Glutamatergic neuron (in vitro differentiated cells): ENCODE measurements at regions not wholly inside any gene's neighbourhood (a gene's known extent, or its start where the extent isn't known, plus 50 kb on each side); places are given as distances from the start of the nearest gene placed in this dataset.
"Not testable (repeated sequence)": the region's sequence is repeated elsewhere in the genome, so short reads cannot be mapped to it uniquely, and the experiment has no call there.

Experiments used
- DNase-seq: peaks from one replicate; pipeline ENCODE4 v3.0.0; 2022
- H3K27ac Mint-ChIP-seq: one replicate; pipeline ENCODE4 v1.8.0; 2020; ENCODE audit warnings: mild to moderate bottlenecking, mixed read lengths, inconsistent platforms; ENCODE audit not compliant: unreplicated experiment
- H3K27me3 Mint-ChIP-seq: one replicate; pipeline ENCODE4 v1.8.0; 2020; ENCODE audit warnings: mild to moderate bottlenecking, moderate library complexity, mixed read lengths, inconsistent platforms; ENCODE audit not compliant: unreplicated experiment
- H3K36me3 Mint-ChIP-seq: one replicate; pipeline ENCODE4 v1.8.0; 2020; ENCODE audit warnings: mild to moderate bottlenecking, mixed read lengths, inconsistent platforms; ENCODE audit not compliant: unreplicated experiment
- H3K4me1 Mint-ChIP-seq: one replicate; pipeline ENCODE4 v1.8.0; 2020; ENCODE audit warnings: mild to moderate bottlenecking, low read depth, mixed read lengths, inconsistent platforms; ENCODE audit not compliant: unreplicated experiment
- H3K4me3 Mint-ChIP-seq: one replicate; pipeline ENCODE4 v1.8.0; 2020; ENCODE audit warnings: mild to moderate bottlenecking, mixed read lengths, inconsistent platforms; ENCODE audit not compliant: unreplicated experiment
- H3K9me3 Mint-ChIP-seq: one replicate; pipeline ENCODE4 v1.8.0; 2020; ENCODE audit warnings: mild to moderate bottlenecking, moderate library complexity, mixed read lengths, inconsistent platforms; ENCODE audit not compliant: unreplicated experiment
- CTCF ChIP-seq: fragments of 200-600 bp; sonication (generic); IDR thresholded peaks from one replicate; pipeline ENCODE4 v1.5.0; 2021; ENCODE audit not compliant: partially characterized antibody, unreplicated experiment

- Mint-ChIP-seq H3K4me1 (no peaks in the 10 kb centered on the region), H3K4me3 (no peak overlapping the region), H3K27me3 (peaks cover 5% of the 10 kb centered on the region), H3K36me3 (peaks cover 6% of the 10 kb centered on the region), H3K9me3 (peaks cover 9% of the 10 kb centered on the region), H3K27ac (no peak overlapping the region)
- no peak for DNase-seq
- TF ChIP-seq CTCF = no peak
These were observed 73.8 kb upstream of the ZNF678 start for GRCh38 chr1:227489572-227489971.

GRCh38 chr1:227487606-227488005 lies 75.8 kb upstream of the ZNF678 start:
- peaks cover 9% of the 10 kb centered on the region for H3K9me3 Mint-ChIP-seq
- no peaks in the 10 kb centered on the region for H3K4me1 Mint-ChIP-seq
- H3K27ac Mint-ChIP-seq = no peak overlapping the region
- no peak for TF ChIP-seq CTCF
- H3K27me3 Mint-ChIP-seq = peaks cover 5% of the 10 kb centered on the region
- H3K4me3 Mint-ChIP-seq = no peak overlapping the region
- H3K36me3 Mint-ChIP-seq = peaks cover 6% of the 10 kb centered on the region
- DNase-seq = no peak

- no peaks in the 10 kb centered on the region for H3K4me1 Mint-ChIP-seq
- peaks cover 7% of the 10 kb centered on the region for H3K9me3 Mint-ChIP-seq
- H3K27ac Mint-ChIP-seq = no peak overlapping the region
- TF ChIP-seq CTCF = no peak
- no peak overlapping the region for H3K4me3 Mint-ChIP-seq
- H3K36me3 Mint-ChIP-seq = peaks cover 6% of the 10 kb centered on the region
- peaks cover 2% of the 10 kb centered on the region for H3K27me3 Mint-ChIP-seq
- DNase-seq = no peak
These were observed 76.8 kb upstream of the ZNF678 start for GRCh38 chr1:227486559-227486958.

- Mint-ChIP-seq H3K36me3 (no peaks in the 10 kb centered on the region), H3K4me3 (no peak overlapping the region), H3K27me3 (no peaks in the 10 kb centered on the region), H3K27ac (no peak overlapping the region), H3K4me1 (no peaks in the 10 kb centered on the region), H3K9me3 (no peaks in the 10 kb centered on the region)
- TF ChIP-seq CTCF = no peak
- DNase-seq = no peak
These were observed 81.4 kb upstream of the ZNF678 start for GRCh38 chr1:227482023-227482299.

GRCh38 chr1:227474072-227474471 lies 89.3 kb upstream of the ZNF678 start:
- H3K27ac Mint-ChIP-seq, H3K4me1 Mint-ChIP-seq, H3K9me3 Mint-ChIP-seq, H3K4me3 Mint-ChIP-seq, H3K36me3 Mint-ChIP-seq, H3K27me3 Mint-ChIP-seq, DNase-seq: not testable (repeated sequence)

DNA sequence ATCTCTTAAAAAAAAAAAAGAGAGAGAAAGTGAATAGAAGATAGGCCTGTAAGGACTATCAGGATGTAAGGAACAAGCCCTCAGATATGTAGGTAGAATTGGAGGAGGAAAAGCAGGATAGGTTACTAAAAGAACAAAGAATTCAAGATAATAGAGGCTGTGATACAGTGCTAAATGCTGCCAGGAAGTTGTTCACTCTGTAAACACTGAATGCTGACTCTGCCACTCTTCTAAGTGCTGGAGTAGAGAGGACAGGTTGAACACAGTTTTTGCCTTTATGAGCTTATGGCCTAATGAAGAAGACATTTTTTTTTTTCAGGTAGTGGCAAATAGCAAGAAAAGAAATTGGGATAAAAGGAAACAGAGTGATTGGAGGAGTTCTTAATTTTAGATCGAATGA lies 90.6 kb upstream of the ZNF678 start:
- Mint-ChIP-seq H3K4me1 (peaks cover 2% of the 10 kb centered on the region), H3K27ac (no peak overlapping the region), H3K36me3 (peaks cover 10% of the 10 kb centered on the region), H3K27me3 (peaks cover 1% of the 10 kb centered on the region), H3K4me3 (no peak overlapping the region), H3K9me3 (no peaks in the 10 kb centered on the region)
- TF ChIP-seq CTCF = no peak
- no peak for DNase-seq
